Stomach smooth muscle (tissue), 2 donors: ENCODE measurements at regions not wholly inside any gene's neighbourhood (a gene's known extent, or its start where the extent isn't known, plus 50 kb on each side); places are given as distances from the start of the nearest gene placed in this dataset.
"Not testable (repeated sequence)": the region's sequence is repeated elsewhere in the genome, so short reads cannot be mapped to it uniquely, and the experiment has no call there.

Experiments used
- H3K27ac ChIP-seq: one replicate; pipeline ENCODE4 v1.7.0; 2013; ENCODE audit warnings: mild to moderate bottlenecking, low read length, inconsistent platforms
- H3K27me3 ChIP-seq, 2 donors: one replicate each; pipeline ENCODE4 v1.7.0; 2013; ENCODE audit warnings: low read length in 2 of 2; ENCODE audit not compliant: insufficient read depth in 2 of 2, control insufficient read depth in 1 of 2
- H3K36me3 ChIP-seq, 2 donors: one replicate each; pipeline ENCODE4 v1.7.0; 2013; ENCODE audit warnings: low read length in 2 of 2; ENCODE audit not compliant: control insufficient read depth in 2 of 2, insufficient read depth in 2 of 2
- H3K4me1 ChIP-seq: one replicate; pipeline ENCODE4 v1.7.0; 2013; ENCODE audit warnings: low read length; ENCODE audit not compliant: control insufficient read depth, insufficient read depth
- H3K4me3 ChIP-seq, 2 donors: one replicate each; pipeline ENCODE4 v1.7.0; 2013; ENCODE audit warnings: low read length in 2 of 2
- H3K9ac ChIP-seq, 2 donors: one replicate each; pipeline ENCODE4 v1.7.0; 2013; ENCODE audit warnings: low read length in 2 of 2, mild to moderate bottlenecking in 1 of 2
- H3K9me3 ChIP-seq, 2 donors: one replicate each; pipeline ENCODE4 v1.7.0; 2013; ENCODE audit warnings: low read length in 2 of 2; ENCODE audit not compliant: control insufficient read depth in 2 of 2
- donor health status: healthy.
- donor health status: Pancreatic carcinoma.

DNA sequence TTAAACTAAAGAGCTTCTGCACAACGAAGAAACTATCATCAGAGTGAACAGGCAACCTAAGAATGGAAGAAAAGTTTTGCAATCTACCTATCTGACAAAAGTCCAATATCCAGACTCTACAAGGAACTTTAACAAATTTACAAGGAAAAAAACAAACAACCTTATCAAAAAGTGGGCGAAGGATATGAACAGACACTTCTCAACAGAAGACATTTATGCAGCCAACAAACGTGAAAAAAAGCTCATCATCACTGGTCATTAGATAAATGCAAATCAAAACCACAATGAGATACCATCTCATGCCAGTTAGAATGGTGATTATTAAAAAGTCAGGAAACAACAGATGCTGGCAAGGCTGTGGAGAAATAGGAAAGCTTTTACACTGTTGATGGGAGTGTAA is 55.5 kb upstream of the XPO1 start:
- H3K9me3 ChIP-seq, H3K27ac ChIP-seq, H3K9ac ChIP-seq, H3K36me3 ChIP-seq, H3K4me3 ChIP-seq, H3K4me1 ChIP-seq, H3K27me3 ChIP-seq: not testable (repeated sequence)

GRCh38 chr2:61590214-61590613 is 52.1 kb upstream of the XPO1 start:
- H3K4me3 ChIP-seq = no peak overlapping the region
- no peak overlapping the region for H3K9ac ChIP-seq
- H3K4me1 ChIP-seq = no peaks in the 10 kb centered on the region
- H3K27me3 ChIP-seq = no peaks in the 10 kb centered on the region
- no peaks in the 10 kb centered on the region for H3K36me3 ChIP-seq
- H3K27ac ChIP-seq = no peak overlapping the region
- H3K9me3 ChIP-seq = no peaks in the 10 kb centered on the region

- Histone ChIP-seq H3K27me3 (no peaks in the 10 kb centered on the region), H3K27ac (no peak overlapping the region), H3K36me3 (no peaks in the 10 kb centered on the region), H3K4me1 (no peaks in the 10 kb centered on the region), H3K9ac (no peak overlapping the region), H3K4me3 (no peak overlapping the region), H3K9me3 (no peaks in the 10 kb centered on the region)
These were observed 50.4 kb upstream of the XPO1 start for GRCh38 chr2:61588566-61588965.
